K562 (cell line): ENCODE measurements at regions not wholly inside any gene's neighbourhood (a gene's known extent, or its start where the extent isn't known, plus 50 kb on each side); places are given as distances from the start of the nearest gene placed in this dataset.

ENCODE experiments used
- ARID3A ChIP-seq: IDR thresholded peaks from 2 replicates; pipeline ENCODE4 v1.6.1; 2012; ENCODE audit warnings: low read depth, low read length, improper control_type of control experiment, borderline replicate concordance
- ARNT ChIP-seq, 2 experiments: fragments of 450-650 bp; IDR thresholded peaks; 2 replicates each; pipeline ENCODE4 v1.6.1; 2016; ENCODE audit warnings: mild to moderate bottlenecking in 1 of 2
- BRF1 ChIP-seq: IDR thresholded peaks from 3 replicates; pipeline ENCODE4 v1.6.1; 2011; ENCODE audit warnings: borderline replicate concordance, mild to moderate bottlenecking; ENCODE audit not compliant: insufficient read length; ENCODE audit errors: extremely low read depth
- CTCFL ChIP-seq: IDR thresholded peaks from 2 replicates; pipeline ENCODE4 v1.6.1; 2011; ENCODE audit warnings: borderline replicate concordance, low read depth, mild to moderate bottlenecking, moderate library complexity, low read length; ENCODE audit not compliant: insufficient read depth, poor library complexity, severe bottlenecking
- DDX20 ChIP-seq: fragments of 450-650 bp; IDR thresholded peaks from 2 replicates; pipeline ENCODE4 v1.6.1; 2016; ENCODE audit warnings: missing genetic modification characterization, low read depth, mild to moderate bottlenecking, missing compliant biosample characterization, moderate library complexity
- DNMT1 ChIP-seq: fragments of 450-650 bp; IDR thresholded peaks from 2 replicates; pipeline ENCODE4 v1.6.1; 2016; ENCODE audit warnings: antibody characterized with exemption, mild to moderate bottlenecking
- ETV1 ChIP-seq: fragments of 450-650 bp; conservative IDR thresholded peaks from 2 replicates; pipeline ENCODE4 v1.6.1; 2016; ENCODE audit warnings: missing genetic modification characterization, control low read depth, low read depth, missing compliant biosample characterization
- FOS ChIP-seq: IDR thresholded peaks from 3 replicates; pipeline ENCODE4 v1.6.1; 2011; ENCODE audit not compliant: insufficient read length; ENCODE audit errors: extremely low read depth
- FOXA3 ChIP-seq, 2 experiments: fragments of 450-650 bp in 1 of 2; sonication (generic) in 1 of 2; formaldehyde crosslinking; IDR thresholded peaks in 1 of 2; conservative IDR thresholded peaks in 1 of 2; 2 replicates each; pipeline versions ENCODE4 v1.4.0 to v1.8.0; 2020 to 2022; ENCODE audit warnings: mild to moderate bottlenecking in 2 of 2, missing genetic modification reagents in 1 of 2
- JUND ChIP-seq, 2 experiments: IDR thresholded peaks; 2 replicates in 1 of 2; 3 replicates in 1 of 2; pipeline ENCODE4 v1.6.1; 2011; ENCODE audit warnings: borderline replicate concordance in 2 of 2, low read depth in 2 of 2, low read length in 2 of 2, improper control_type of control experiment in 1 of 2, missing biosample characterization in 1 of 2, missing genetic modification characterization in 1 of 2, missing genetic modification reagents in 1 of 2
- MTA1 ChIP-seq: fragments of 450-650 bp; IDR thresholded peaks from 2 replicates; pipeline ENCODE4 v1.6.1; 2017; ENCODE audit warnings: borderline replicate concordance
- MYC ChIP-seq, 2 experiments: fragments of 250-450 bp in 1 of 2; sonication (Bioruptor Pico) in 1 of 2; IDR thresholded peaks; 2 replicates each; pipeline versions ENCODE4 v1.5.1 to v1.6.1; 2012 to 2021; ENCODE audit warnings: low read depth in 2 of 2, borderline replicate concordance in 1 of 2, improper control_type of control experiment in 1 of 2, low read length in 1 of 2, mild to moderate bottlenecking in 1 of 2, moderate library complexity in 1 of 2
- MYNN ChIP-seq, 2 experiments: sonication (generic); formaldehyde crosslinking in 1 of 2; IDR thresholded peaks; 2 replicates each; pipeline versions ENCODE4 v1.5.0 to v1.6.1; 2016 to 2020; ENCODE audit warnings: antibody characterized with exemption in 1 of 2, missing genetic modification reagents in 1 of 2
- POLR2G ChIP-seq: fragments of 200-400 bp; formaldehyde crosslinking; IDR thresholded peaks from 2 replicates; pipeline ENCODE4 v1.6.1; 2017; ENCODE audit warnings: low read depth, mild to moderate bottlenecking, antibody characterized with exemption, low read length, moderate library complexity
- POLR3A ChIP-seq: IDR thresholded peaks from 2 replicates; pipeline ENCODE4 v1.6.1; 2011; ENCODE audit warnings: borderline replicate concordance, mild to moderate bottlenecking, moderate library complexity; ENCODE audit not compliant: insufficient read length, insufficient read depth; ENCODE audit errors: extremely low read depth
- PURB ChIP-seq: sonication (generic); formaldehyde crosslinking; IDR thresholded peaks from 2 replicates; pipeline ENCODE4 v1.9.0; 2021; ENCODE audit warnings: low read depth, mild to moderate bottlenecking, missing genetic modification reagents
- RAD21 ChIP-seq, 2 experiments: fragments of 250-450 bp in 1 of 2; fragments of 450-650 bp in 1 of 2; sonication (Bioruptor Pico) in 1 of 2; formaldehyde crosslinking in 1 of 2; IDR thresholded peaks in 1 of 2; conservative IDR thresholded peaks in 1 of 2; 2 replicates each; pipeline versions ENCODE4 v1.4.0 to v1.8.0; 2020 to 2022; ENCODE audit warnings: mild to moderate bottlenecking in 2 of 2, moderate library complexity in 1 of 2
- SMARCA5 ChIP-seq: fragments of 450-650 bp; IDR thresholded peaks from 2 replicates; pipeline ENCODE4 v1.6.1; 2016
- TRIM28 ChIP-seq: fragments of 450-650 bp; IDR thresholded peaks from 2 replicates; pipeline ENCODE4 v1.6.1; 2017

- TF ChIP-seq CTCFL = no peak
- no peak for TF ChIP-seq FOXA3 (CRISPR knock-in tag; conservative IDR thresholded peaks at IDR 0.05 in 1 of 2, IDR thresholded peaks at IDR 0.05 in 1 of 2)
- 0 out of 2 replicates have a peak, but pooled peaks have one; percentile 12 for TF ChIP-seq MYC (IDR thresholded peaks at IDR 0.05; ENCODE audit: low read depth, low read length)
- no peak for TF ChIP-seq MYC (CRISPR knock-in tag; IDR thresholded peaks at IDR 0.05; ENCODE audit: borderline replicate concordance, low read depth)
- TF ChIP-seq RAD21 (CRISPR knock-in tag; conservative IDR thresholded peaks at IDR 0.05 in 1 of 2, IDR thresholded peaks at IDR 0.05 in 1 of 2) = no peak
- no peak for TF ChIP-seq MTA1
- TF ChIP-seq DNMT1 = no peak
- TF ChIP-seq POLR2G = no peak
- TF ChIP-seq PURB (CRISPR knock-in tag) = no peak
- TF ChIP-seq TRIM28 = no peak; the same call in 1 of the 2 replicates
- TF ChIP-seq DDX20 (tag) = no peak
- TF ChIP-seq JUND (IDR thresholded peaks at IDR 0.05; ENCODE audit: borderline replicate concordance, low read depth, low read length) = peak; percentile 87
- peak; percentile 77; the same call in 2 of the 3 replicates for TF ChIP-seq JUND (tag; IDR thresholded peaks at IDR 0.05; ENCODE audit: borderline replicate concordance, low read depth, low read length)
- 0 out of 4 replicates have a peak, but pooled peaks of 1 of the 2 experiments have one; percentile 66 for TF ChIP-seq ARNT (IDR thresholded peaks at IDR 0.05)
- no peak for TF ChIP-seq BRF1
- TF ChIP-seq ETV1 (tag) = peak; percentile 57; the same call in 1 of the 2 replicates
- TF ChIP-seq POLR3A = no peak
- no peak for TF ChIP-seq FOS
- TF ChIP-seq ARID3A = peak; percentile 92
- no peak for TF ChIP-seq SMARCA5
- no peak for TF ChIP-seq MYNN (IDR thresholded peaks at IDR 0.05)
- no peak for TF ChIP-seq MYNN (CRISPR knock-in tag; IDR thresholded peaks at IDR 0.05)
Observed at GRCh38 chr7:47685712-47686376, 103.9 kb upstream of the TNS3 start (continued).
